Endothelial cell of hepatic sinusoid (primary cell): ENCODE measurements at regions not wholly inside any gene's neighbourhood (a gene's known extent, or its start where the extent isn't known, plus 50 kb on each side); places are given as distances from the start of the nearest gene placed in this dataset.
"Not testable (repeated sequence)": the region's sequence is repeated elsewhere in the genome, so short reads cannot be mapped to it uniquely, and the experiment has no call there.

Source experiments
- in situ Hi-C: cut with HindIII; loops from 2 replicates; pipeline ENCODE4 v1.10.0; 2017; ENCODE audit warnings: low sequenced_read_pairs

DNA sequence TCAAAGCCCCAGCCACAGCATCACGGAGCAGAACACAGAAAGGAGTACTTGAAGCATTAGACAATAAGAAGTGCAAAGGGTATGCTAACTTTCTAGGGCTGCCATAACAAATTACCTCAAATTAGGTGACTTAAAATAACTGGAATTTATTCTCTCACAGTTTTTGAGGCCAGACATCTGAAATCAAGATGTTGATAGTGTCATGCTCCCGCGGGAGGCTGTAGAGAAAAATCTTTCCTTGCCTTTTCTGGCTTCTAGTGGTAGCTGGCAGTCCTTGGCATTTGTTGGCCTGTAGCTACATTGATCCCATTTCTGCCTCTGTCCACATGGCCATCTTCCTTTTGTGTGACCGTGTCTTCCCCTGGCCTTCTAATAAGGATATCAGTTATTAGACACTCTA, 51.9 kb upstream of the SPDL1 start:
- in situ Hi-C loops: no loop called here

DNA sequence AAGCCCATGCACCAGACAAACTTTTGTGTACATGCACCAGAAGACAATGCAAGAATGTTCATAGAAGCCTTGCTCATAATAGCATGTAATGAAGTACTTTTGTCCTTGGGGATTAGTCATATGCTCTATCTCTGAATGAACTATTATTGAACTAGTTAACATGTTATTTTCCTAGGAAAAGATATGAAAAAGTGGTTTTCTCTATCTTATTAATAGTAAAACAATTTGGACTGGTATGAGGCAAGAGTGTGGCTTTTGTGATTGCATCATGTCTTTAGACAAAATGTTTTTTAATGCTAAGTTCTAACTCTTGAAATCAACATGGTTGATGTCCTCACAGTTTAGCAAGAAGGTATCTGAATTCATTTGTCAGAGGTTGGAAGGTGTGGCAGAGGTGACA, 55.7 kb upstream of the SPDL1 start:
- in situ Hi-C loops: no loop called here

GRCh38 chr5:169527066-169527465, 56.5 kb upstream of the SPDL1 start:
- in situ Hi-C loops: no loop called here

DNA sequence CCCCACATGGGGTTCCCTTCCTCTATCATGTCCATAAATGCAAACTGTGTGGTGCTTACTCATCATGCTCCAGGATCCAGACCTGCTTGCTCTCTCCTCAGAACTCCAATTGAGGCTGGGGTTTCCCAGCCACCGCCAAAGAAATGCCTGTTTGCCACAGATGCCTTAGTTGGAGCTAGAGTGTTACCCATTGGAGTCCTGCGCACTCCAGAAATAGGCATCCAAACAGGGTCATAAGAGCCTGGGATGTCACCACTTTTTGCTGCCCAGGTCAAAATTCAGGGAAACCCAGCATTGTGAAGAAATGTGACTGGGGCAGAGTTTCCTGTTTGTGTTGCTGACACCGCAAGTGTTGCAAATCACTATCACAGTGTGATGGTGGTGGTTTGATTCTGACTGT, 60.7 kb upstream of the SPDL1 start:
- in situ Hi-C loops: no loop called here

GRCh38 chr5:169521366-169521983, 62.1 kb upstream of the SPDL1 start:
- in situ Hi-C loops: no loop called here

- in situ Hi-C loops: no loop called here
Measured at GRCh38 chr5:169519358-169519757, 64.2 kb upstream of the SPDL1 start.

DNA sequence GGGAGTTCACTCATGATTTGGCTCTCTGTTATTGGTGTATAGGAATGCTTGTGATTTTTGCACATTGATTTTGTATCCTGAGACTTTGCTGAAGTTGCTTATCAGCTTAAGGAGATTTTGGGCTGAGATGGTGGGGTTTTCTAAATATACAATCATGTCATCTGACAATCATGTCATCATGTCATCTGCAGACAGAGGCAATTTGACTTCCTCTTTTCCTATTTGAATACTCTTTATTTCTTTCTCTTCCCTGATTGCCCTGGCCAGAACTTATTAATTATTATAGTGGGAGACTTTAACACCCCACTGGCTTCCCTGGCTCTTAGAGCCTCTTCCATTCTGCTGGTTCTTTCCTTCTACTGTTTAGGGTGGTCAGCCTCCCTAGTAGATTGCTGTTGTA, 64.8 kb upstream of the SPDL1 start:
- in situ Hi-C loops: not testable (repeated sequence)

- in situ Hi-C loops: no loop called here
Measured at GRCh38 chr5:169512385-169512784, 71.2 kb upstream of the SPDL1 start.

- in situ Hi-C loops: no loop called here
Measured at GRCh38 chr5:169511708-169512107, 71.9 kb upstream of the SPDL1 start.

- in situ Hi-C loops: no loop called here
Measured at GRCh38 chr5:169507051-169507450, 76.5 kb upstream of the SPDL1 start.

- in situ Hi-C loops: no loop called here
Measured at GRCh38 chr5:169503886-169504285, 79.7 kb upstream of the SPDL1 start.

GRCh38 chr5:169499990-169500505, 83.5 kb upstream of the SPDL1 start:
- in situ Hi-C loops: loop anchor here (5.0 kb wide), 1 partner anchor 47 kb away; no protein-coding TSS in a partner anchor

GRCh38 chr5:169496878-169497277, 86.7 kb upstream of the SPDL1 start:
- in situ Hi-C loops: loop anchor here (5.0 kb wide), 1 partner anchor 50 kb away; no protein-coding TSS in a partner anchor

DNA sequence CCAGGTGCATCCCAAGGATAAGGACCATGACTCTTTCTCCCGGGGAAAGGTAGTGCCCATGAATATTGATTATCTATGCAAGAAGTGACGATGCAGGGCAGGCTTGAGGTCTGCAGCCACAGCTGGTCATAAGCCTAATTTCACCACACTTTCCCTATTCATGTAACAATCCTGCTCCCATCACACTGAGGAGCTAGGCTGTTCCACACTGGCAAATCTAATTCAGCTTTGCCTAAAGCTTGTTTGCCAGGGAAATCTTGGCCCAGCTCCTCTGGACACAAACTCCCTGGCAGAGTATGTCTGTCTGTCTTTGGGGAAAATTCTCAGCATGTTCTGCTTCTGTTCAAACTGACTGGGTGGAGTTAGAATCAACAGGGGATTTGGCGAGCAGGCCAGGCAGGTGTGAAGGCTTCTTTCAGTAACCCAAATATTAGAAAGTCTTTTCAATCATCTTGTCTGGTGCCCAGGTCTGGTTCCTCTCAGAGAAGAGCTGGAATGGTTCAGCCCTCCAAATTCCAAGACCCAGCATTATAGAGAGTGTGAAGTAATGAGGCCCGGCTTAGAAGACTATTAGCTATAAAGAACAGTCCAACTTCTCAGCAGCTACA, 88.5 kb upstream of the SPDL1 start:
- in situ Hi-C loops: loop anchor here (5.0 kb wide), 1 partner anchor 52 kb away; no protein-coding TSS in a partner anchor

DNA sequence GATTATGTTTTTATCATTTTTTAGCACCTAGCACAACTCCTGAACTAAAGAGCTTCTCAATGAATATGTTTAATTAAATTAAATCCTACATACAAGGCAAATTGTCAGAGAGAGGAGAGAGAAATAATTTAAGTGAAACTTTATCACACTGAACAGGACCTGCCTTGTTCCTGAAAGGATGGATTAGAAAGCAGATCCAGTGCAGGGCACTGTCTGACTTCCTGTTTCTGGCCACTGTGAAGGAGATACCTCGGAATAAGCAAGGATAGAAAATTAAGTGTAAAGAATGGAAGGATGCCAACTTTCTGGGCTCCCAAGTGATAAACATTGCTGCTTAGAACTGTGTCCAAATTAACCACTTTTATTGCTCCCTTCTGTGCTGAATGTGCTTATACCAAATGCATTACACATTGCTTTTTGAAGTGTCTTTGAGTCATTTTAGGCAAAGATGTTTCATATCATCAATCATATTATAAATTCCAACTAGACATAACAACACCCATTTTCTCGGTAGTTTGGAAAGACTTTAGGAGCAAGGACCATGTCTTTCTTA, 89.1 kb upstream of the SPDL1 start:
- in situ Hi-C loops: no loop called here

DNA sequence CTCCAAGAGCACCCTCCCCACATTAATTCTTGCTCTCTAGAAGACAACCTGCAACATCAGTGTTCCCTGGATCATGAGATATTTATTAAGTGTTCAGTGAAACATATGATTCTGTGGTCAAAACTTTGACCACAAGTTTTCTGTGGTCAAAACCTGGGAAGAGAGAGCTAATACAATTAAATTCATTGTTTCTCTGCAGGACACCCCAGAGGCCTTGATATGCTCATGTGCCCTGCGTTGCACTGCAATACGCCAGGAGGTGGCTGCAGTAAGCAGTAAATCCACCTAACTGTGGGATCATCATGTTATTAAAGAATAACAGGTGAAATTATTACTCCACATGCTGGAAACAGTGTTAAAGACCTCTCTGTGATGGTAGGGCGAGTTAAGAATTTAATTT, 109.3 kb upstream of the SPDL1 start:
- in situ Hi-C loops: loop anchor here (5.0 kb wide), 1 partner anchor 57 kb away; no protein-coding TSS in a partner anchor

GRCh38 chr5:169472544-169472943, 111.0 kb upstream of the SPDL1 start:
- in situ Hi-C loops: loop anchor here (5.0 kb wide), 1 partner anchor 55 kb away; no protein-coding TSS in a partner anchor

DNA sequence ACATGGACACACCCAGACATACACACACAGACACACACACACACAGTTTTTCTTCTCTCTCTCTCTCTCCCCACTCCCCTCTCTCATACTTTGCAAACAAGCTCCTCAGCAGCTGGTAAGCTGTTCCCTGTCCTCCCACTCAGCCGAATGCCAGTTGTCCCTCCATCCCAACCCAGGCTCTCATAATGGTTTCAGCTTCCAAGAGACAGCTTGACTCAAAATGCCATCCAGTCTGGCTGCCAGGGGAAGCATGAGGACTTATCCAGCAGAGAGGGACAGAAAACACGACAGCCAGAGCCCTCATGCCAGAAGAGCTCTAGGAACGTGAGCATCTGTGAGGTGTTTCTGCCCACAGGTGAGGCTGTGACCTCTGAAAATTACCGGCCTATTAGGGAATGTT, 112.6 kb upstream of the SPDL1 start:
- in situ Hi-C loops: loop anchor here (5.0 kb wide), 1 partner anchor 54 kb away; no protein-coding TSS in a partner anchor

- in situ Hi-C loops: no loop called here
Measured at GRCh38 chr5:169467041-169467771, 116.4 kb upstream of the SPDL1 start.

GRCh38 chr5:169460896-169461295, 122.7 kb upstream of the SPDL1 start:
- in situ Hi-C loops: no loop called here

GRCh38 chr5:169460123-169460522, 123.5 kb upstream of the SPDL1 start:
- in situ Hi-C loops: no loop called here
